ENCODE measurements at regions not wholly inside any gene's neighbourhood (a gene's known extent, or its start where the extent isn't known, plus 50 kb on each side); places are given as distances from the start of the nearest gene placed in this dataset.

- TF ChIP-seq CTCF (IDR thresholded peaks at IDR 0.05; ENCODE audit: low read length): no peak
- no peak for TF ChIP-seq EZH2 (optimal IDR thresholded peaks at IDR 0.05; ENCODE audit: low read depth, low read length)
These were observed 689.5 kb upstream of the NCAM2 start for GRCh38 chr21:20308586-20309315.

All from MM.1S (cell line).